22Rv1 (cell line): ENCODE measurements at regions not wholly inside any gene's neighbourhood (a gene's known extent, or its start where the extent isn't known, plus 50 kb on each side); places are given as distances from the start of the nearest gene placed in this dataset.

Experiments used
- ZFX ChIP-seq: fragments of 450-650 bp; IDR thresholded peaks from 2 replicates; pipeline ENCODE4 v1.6.1; 2017; ENCODE audit warnings: antibody characterized with exemption, borderline replicate concordance
- TF ChIP-seq, protein P1 (sequence below): fragments of 450-650 bp; IDR thresholded peaks from 2 replicates; pipeline ENCODE4 v1.5.1; 2017; ENCODE audit warnings: mild to moderate bottlenecking

- TF ChIP-seq, protein P1, sequence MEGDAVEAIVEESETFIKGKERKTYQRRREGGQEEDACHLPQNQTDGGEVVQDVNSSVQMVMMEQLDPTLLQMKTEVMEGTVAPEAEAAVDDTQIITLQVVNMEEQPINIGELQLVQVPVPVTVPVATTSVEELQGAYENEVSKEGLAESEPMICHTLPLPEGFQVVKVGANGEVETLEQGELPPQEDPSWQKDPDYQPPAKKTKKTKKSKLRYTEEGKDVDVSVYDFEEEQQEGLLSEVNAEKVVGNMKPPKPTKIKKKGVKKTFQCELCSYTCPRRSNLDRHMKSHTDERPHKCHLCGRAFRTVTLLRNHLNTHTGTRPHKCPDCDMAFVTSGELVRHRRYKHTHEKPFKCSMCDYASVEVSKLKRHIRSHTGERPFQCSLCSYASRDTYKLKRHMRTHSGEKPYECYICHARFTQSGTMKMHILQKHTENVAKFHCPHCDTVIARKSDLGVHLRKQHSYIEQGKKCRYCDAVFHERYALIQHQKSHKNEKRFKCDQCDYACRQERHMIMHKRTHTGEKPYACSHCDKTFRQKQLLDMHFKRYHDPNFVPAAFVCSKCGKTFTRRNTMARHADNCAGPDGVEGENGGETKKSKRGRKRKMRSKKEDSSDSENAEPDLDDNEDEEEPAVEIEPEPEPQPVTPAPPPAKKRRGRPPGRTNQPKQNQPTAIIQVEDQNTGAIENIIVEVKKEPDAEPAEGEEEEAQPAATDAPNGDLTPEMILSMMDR = no peak
- no peak for TF ChIP-seq ZFX
Observed at GRCh38 chr13:57470491-57470890, 161.1 kb upstream of the PCDH17 start.
